ENCODE measurements at regions not wholly inside any gene's neighbourhood (a gene's known extent, or its start where the extent isn't known, plus 50 kb on each side); places are given as distances from the start of the nearest gene placed in this dataset.

- TF ChIP-seq, protein P1, sequence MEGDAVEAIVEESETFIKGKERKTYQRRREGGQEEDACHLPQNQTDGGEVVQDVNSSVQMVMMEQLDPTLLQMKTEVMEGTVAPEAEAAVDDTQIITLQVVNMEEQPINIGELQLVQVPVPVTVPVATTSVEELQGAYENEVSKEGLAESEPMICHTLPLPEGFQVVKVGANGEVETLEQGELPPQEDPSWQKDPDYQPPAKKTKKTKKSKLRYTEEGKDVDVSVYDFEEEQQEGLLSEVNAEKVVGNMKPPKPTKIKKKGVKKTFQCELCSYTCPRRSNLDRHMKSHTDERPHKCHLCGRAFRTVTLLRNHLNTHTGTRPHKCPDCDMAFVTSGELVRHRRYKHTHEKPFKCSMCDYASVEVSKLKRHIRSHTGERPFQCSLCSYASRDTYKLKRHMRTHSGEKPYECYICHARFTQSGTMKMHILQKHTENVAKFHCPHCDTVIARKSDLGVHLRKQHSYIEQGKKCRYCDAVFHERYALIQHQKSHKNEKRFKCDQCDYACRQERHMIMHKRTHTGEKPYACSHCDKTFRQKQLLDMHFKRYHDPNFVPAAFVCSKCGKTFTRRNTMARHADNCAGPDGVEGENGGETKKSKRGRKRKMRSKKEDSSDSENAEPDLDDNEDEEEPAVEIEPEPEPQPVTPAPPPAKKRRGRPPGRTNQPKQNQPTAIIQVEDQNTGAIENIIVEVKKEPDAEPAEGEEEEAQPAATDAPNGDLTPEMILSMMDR (IDR thresholded peaks at IDR 0.05) = no peak
- TF ChIP-seq POLR2A (IDR thresholded peaks at IDR 0.05) = no peak
Observed at GRCh38 chr4:138954428-138954827, 61.2 kb upstream of the NOCT start.
